RWPE1 (cell line): ENCODE measurements at regions not wholly inside any gene's neighbourhood (a gene's known extent, or its start where the extent isn't known, plus 50 kb on each side); places are given as distances from the start of the nearest gene placed in this dataset.

Experiments
- CTCF ChIA-PET: fragments of 350-600 bp; sonication (Branson Sonifier 250); formaldehyde crosslinking; extraction: SDS; loops from one replicate; lab custom pipeline; 2021; lab: Yijun Ruan, JAX
- POLR2A ChIA-PET: fragments of 400-600 bp; formaldehyde crosslinking; extraction: SDS; loops from one replicate; lab custom pipeline; 2020; ENCODE audit warnings: antibody characterized with exemption; ENCODE audit not compliant: low non-redundant PET; lab: Yijun Ruan, JAX
- DNase-seq: peaks from one replicate; pipeline ENCODE4 v3.0.0; 2012; ENCODE audit warnings: low spot score
- H3K27ac ChIP-seq: fragments of 450-650 bp; 2 replicates; pipeline ENCODE4 v1.5.1; 2017
- CTCF ChIP-seq: fragments of 450-650 bp; conservative IDR thresholded peaks from 2 replicates; pipeline ENCODE4 v1.5.1; 2017; ENCODE audit warnings: low read depth, mild to moderate bottlenecking

DNA sequence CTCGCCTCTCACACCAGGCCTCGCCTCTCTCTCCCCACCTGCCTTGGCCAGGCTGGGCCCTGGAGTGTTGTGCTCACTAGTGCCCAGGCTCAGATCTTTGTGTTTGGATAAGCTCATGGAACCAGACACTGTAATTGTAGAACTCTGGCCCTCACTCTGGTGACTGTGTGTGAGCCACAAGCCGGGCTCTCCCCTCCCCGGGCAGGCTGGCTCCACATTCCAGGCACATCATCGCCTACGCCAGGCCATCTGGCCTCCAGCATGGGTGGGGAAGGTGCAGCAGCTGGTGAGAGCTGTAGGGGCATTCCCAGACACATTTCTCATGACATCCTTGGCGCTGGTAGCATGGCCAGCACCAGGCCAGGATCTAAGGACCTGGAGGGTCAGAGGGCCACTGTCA, 202.3 kb downstream of the RAB11FIP4 start:
- ChIA-PET CTCF (interaction anchor here (1.8 kb wide), 1 partner anchor 249 kb away, joined by 6 read pairs; no protein-coding TSS in a partner anchor), POLR2A (no interaction called here)

DNA sequence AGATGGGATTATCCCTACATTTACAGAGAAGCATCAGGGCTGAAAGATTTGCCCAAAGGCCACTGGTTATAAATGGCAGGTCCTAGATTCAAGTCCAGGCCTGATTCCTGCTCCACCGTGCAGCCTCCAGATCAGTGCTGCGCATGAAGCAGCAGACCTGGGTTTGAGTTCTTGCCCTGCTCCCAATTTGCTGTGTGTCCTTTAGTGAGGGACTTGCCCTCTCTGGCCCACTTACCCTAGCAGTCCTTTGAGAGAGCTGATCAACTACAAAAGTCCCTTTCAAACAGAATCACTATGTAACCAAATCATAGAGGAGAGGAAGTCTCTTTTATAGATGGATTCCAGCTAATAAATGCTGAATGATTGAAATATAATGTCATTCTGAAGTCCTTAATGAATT, 200.4 kb downstream of the RAB11FIP4 start:
- H3K27ac ChIP-seq = no peak overlapping the region
- TF ChIP-seq CTCF = no peak
- ChIA-PET CTCF (no interaction called here), POLR2A (no interaction called here)
- no peak for DNase-seq

More for the DNA sequence above, 202.3 kb downstream of the RAB11FIP4 start:
- DNase-seq = peak; percentile 17
- no peak for TF ChIP-seq CTCF
- H3K27ac ChIP-seq = peak overlapping the region; percentile 98

DNA sequence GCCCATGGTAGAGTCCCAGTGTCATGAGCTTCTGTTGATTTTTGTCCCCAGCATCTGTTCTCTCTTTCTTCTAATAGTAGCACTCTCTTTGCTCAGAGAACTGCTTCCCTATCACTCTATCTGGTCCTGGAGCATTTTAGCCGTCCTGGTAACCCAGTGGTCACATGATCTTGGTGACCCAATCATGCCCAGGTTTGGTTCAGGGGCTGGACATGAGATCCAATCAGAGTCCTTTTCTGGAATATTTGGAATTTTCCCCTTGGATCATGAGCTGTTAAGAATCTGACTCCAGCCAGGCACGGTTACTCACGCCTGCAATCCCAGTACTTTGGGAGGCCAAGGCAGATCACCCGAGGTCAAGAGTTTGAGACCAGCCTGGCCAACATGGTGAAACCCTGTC, 197.0 kb downstream of the RAB11FIP4 start:
- H3K27ac ChIP-seq = no peak overlapping the region
- POLR2A ChIA-PET = no interaction called here
- DNase-seq = no peak
- CTCF ChIA-PET = interaction anchor here (1.0 kb wide), 1 partner anchor 254 kb away, joined by 4 read pairs; no protein-coding TSS in a partner anchor
- TF ChIP-seq CTCF = no peak

DNA sequence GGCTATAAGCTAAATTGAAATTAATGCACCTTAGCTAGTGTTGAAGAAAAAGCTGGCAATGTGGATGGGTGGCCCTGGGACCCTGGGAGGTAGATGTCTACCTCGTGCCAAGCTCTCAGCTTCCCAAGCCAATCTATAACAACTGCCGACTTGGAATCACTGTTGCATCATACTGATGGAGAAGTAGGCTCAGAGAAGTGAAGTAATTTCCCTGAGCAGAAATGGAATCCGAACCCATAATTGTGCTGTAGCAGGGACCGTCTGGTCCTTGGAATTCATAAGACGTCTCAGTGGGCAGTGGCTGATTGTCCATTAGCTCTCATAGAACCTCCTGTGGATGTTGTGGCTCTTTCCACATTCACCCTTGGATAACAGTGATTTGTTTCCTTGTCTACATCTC, 196.6 kb downstream of the RAB11FIP4 start:
- TF ChIP-seq CTCF = no peak
- H3K27ac ChIP-seq = no peak overlapping the region
- CTCF ChIA-PET = interaction anchor here (1.0 kb wide), 1 partner anchor 254 kb away, joined by 4 read pairs; no protein-coding TSS in a partner anchor
- no peak for DNase-seq
- POLR2A ChIA-PET = no interaction called here
